H9 (cell line): ENCODE measurements at regions not wholly inside any gene's neighbourhood (a gene's known extent, or its start where the extent isn't known, plus 50 kb on each side); places are given as distances from the start of the nearest gene placed in this dataset.

ENCODE experiments used
- DNase-seq: peaks from one replicate; pipeline ENCODE4 v3.0.0-alpha.2; 2017
- H2AFZ ChIP-seq: one replicate; pipeline ENCODE4 v1.6.1; 2013; ENCODE audit warnings: mild to moderate bottlenecking, low read length, control low read depth, moderate library complexity
- H2AK5ac ChIP-seq: 2 replicates; pipeline ENCODE4 v1.6.1; 2013; ENCODE audit warnings: low read length, control low read depth, mixed read lengths; ENCODE audit not compliant: insufficient read length
- H2BK120ac ChIP-seq: one replicate; pipeline ENCODE4 v1.6.1; 2013; ENCODE audit warnings: low read depth, mild to moderate bottlenecking, low read length, control low read depth, inconsistent platforms; ENCODE audit not compliant: poor library complexity, severe bottlenecking
- H2BK12ac ChIP-seq: 2 replicates; pipeline ENCODE4 v1.6.1; 2013; ENCODE audit warnings: low read length, control low read depth, mixed read lengths, low read depth; ENCODE audit not compliant: insufficient read length
- H2BK15ac ChIP-seq: 2 replicates; pipeline ENCODE4 v1.6.1; 2013; ENCODE audit warnings: low read depth, low read length, control low read depth
- H2BK20ac ChIP-seq: one replicate; pipeline ENCODE4 v1.6.1; 2013; ENCODE audit warnings: low read depth, mild to moderate bottlenecking, low read length, control low read depth, inconsistent platforms; ENCODE audit not compliant: poor library complexity, severe bottlenecking
- H2BK5ac ChIP-seq: 2 replicates; pipeline ENCODE4 v1.6.1; 2013; ENCODE audit warnings: low read length, control low read depth, mixed read lengths; ENCODE audit not compliant: insufficient read length
- H3K14ac ChIP-seq: 2 replicates; pipeline ENCODE4 v1.6.1; 2013; ENCODE audit warnings: low read length, control low read depth; ENCODE audit not compliant: insufficient read depth
- H3K18ac ChIP-seq: 2 replicates; pipeline ENCODE4 v1.6.1; 2013; ENCODE audit warnings: low read depth, mild to moderate bottlenecking, mixed read lengths, low read length, control low read depth; ENCODE audit not compliant: insufficient read length
- H3K23ac ChIP-seq: 2 replicates; pipeline ENCODE4 v1.6.1; 2013; ENCODE audit warnings: low read length, control low read depth, mixed read lengths, low read depth; ENCODE audit not compliant: insufficient read length
- H3K23me2 ChIP-seq: 2 replicates; pipeline ENCODE4 v1.6.1; 2013; ENCODE audit warnings: low read depth, mild to moderate bottlenecking, mixed read lengths, low read length, control low read depth; ENCODE audit not compliant: insufficient read length, poor library complexity, severe bottlenecking
- H3K27ac ChIP-seq: 2 replicates; pipeline ENCODE4 v1.5.1; 2013; ENCODE audit warnings: low read length, control low read depth, mixed read lengths, low read depth; ENCODE audit not compliant: insufficient read length
- H3K27me3 ChIP-seq: 2 replicates; pipeline ENCODE4 v1.6.1; 2013; ENCODE audit warnings: low read length, control low read depth, inconsistent platforms; ENCODE audit not compliant: insufficient read depth
- H3K4ac ChIP-seq: 2 replicates; pipeline ENCODE4 v1.6.1; 2013; ENCODE audit warnings: low read depth, mild to moderate bottlenecking, control low read depth, inconsistent platforms, low read length, moderate library complexity
- H3K4me1 ChIP-seq: 2 replicates; pipeline ENCODE4 v1.6.1; 2013; ENCODE audit warnings: low read length, control low read depth, inconsistent platforms; ENCODE audit not compliant: insufficient read depth
- H3K4me2 ChIP-seq: 2 replicates; pipeline ENCODE4 v1.6.1; 2013; ENCODE audit warnings: low read length, control low read depth, mixed read lengths; ENCODE audit not compliant: insufficient read length, insufficient read depth
- H3K56ac ChIP-seq: 2 replicates; pipeline ENCODE4 v1.6.1; 2013; ENCODE audit warnings: low read depth, mild to moderate bottlenecking, mixed read lengths, low read length, control low read depth; ENCODE audit not compliant: insufficient read length
- H3K79me1 ChIP-seq: 2 replicates; pipeline ENCODE4 v1.6.1; 2013; ENCODE audit warnings: low read depth, mild to moderate bottlenecking, moderate library complexity, low read length, control low read depth, inconsistent platforms; ENCODE audit not compliant: insufficient read depth, poor library complexity, severe bottlenecking
- H3K79me2 ChIP-seq: 2 replicates; pipeline ENCODE4 v1.6.1; 2013; ENCODE audit warnings: low read length, control low read depth, inconsistent platforms; ENCODE audit not compliant: insufficient read depth
- H3K9ac ChIP-seq: 2 replicates; pipeline ENCODE4 v1.6.1; 2013; ENCODE audit warnings: low read length, control low read depth, mixed read lengths; ENCODE audit not compliant: insufficient read length; ENCODE audit errors: extremely low read depth
- H3K9me3 ChIP-seq: one replicate; pipeline ENCODE4 v1.6.1; 2013; ENCODE audit warnings: low read depth, low read length, inconsistent platforms; ENCODE audit not compliant: control insufficient read depth
- H3T11ph ChIP-seq: one replicate; pipeline ENCODE4 v1.6.1; 2013; ENCODE audit warnings: mild to moderate bottlenecking, low read length, control low read depth, inconsistent platforms
- H4K20me1 ChIP-seq: one replicate; pipeline ENCODE4 v1.6.1; 2013; ENCODE audit not compliant: control insufficient read depth, insufficient read length, insufficient read depth
- H4K5ac ChIP-seq: 2 replicates; pipeline ENCODE4 v1.6.1; 2013; ENCODE audit warnings: low read depth, mild to moderate bottlenecking, mixed read lengths, low read length, control low read depth; ENCODE audit not compliant: insufficient read length
- H4K8ac ChIP-seq: replicated peaks from 2 replicates; pipeline ENCODE4 v1.6.1; 2013; ENCODE audit warnings: low read length, control low read depth, mixed read lengths, low read depth; ENCODE audit not compliant: insufficient read length
- H4K91ac ChIP-seq: 2 replicates; pipeline ENCODE4 v1.6.1; 2013; ENCODE audit warnings: low read depth, mild to moderate bottlenecking, moderate library complexity, mixed read lengths, low read length, control low read depth; ENCODE audit not compliant: insufficient read length
- H3K27ac Mint-ChIP-seq, 3 experiments: 2 replicates in 2 of 3; 3 replicates in 1 of 3; pipeline ENCODE4 v1.8.0; 2020 to 2021; ENCODE audit warnings: mixed read lengths in 3 of 3, mild to moderate bottlenecking in 1 of 3, moderate library complexity in 1 of 3
- H3K27me3 Mint-ChIP-seq: 2 replicates; pipeline ENCODE4 v1.8.0; 2021; ENCODE audit warnings: low read depth, mild to moderate bottlenecking, moderate library complexity, mixed read lengths
- H3K36me3 Mint-ChIP-seq, 3 experiments: 2 replicates in 2 of 3; 3 replicates in 1 of 3; pipeline ENCODE4 v1.8.0; 2020 to 2021; ENCODE audit warnings: low read depth in 3 of 3, mixed read lengths in 3 of 3; ENCODE audit not compliant: insufficient read depth in 1 of 3
- H3K4me1 Mint-ChIP-seq, 2 experiments: 2 replicates each; pipeline ENCODE4 v1.8.0; 2020; ENCODE audit warnings: mixed read lengths in 2 of 2
- H3K4me3 Mint-ChIP-seq, 2 experiments: 2 replicates in 1 of 2; 3 replicates in 1 of 2; pipeline ENCODE4 v1.8.0; 2020 to 2021; ENCODE audit warnings: mild to moderate bottlenecking in 2 of 2, mixed read lengths in 2 of 2, moderate library complexity in 1 of 2
- H3K9me3 Mint-ChIP-seq, 2 experiments: 2 replicates in 1 of 2; 3 replicates in 1 of 2; pipeline ENCODE4 v1.8.0; 2020; ENCODE audit warnings: mild to moderate bottlenecking in 2 of 2, mixed read lengths in 2 of 2, moderate library complexity in 1 of 2
- WGBS: extraction: QIAGEN DNeasy Blood & Tissue Kit; methylation state at CpG from one replicate; pipeline ENCODE4 v1.1.7; 2013; ENCODE audit warnings: missing lambda C conversion rate, low lambda C conversion rate, mixed read lengths; ENCODE audit not compliant: insufficient read length; ENCODE audit errors: extremely low coverage; 5-methylcytosine and 5-hydroxymethylcytosine counted together
- TF ChIP-seq, protein P1 (sequence below): fragments of 200-600 bp; sonication (generic); conservative IDR thresholded peaks from 3 replicates; pipeline ENCODE4 v1.8.0; 2021; ENCODE audit warnings: antibody characterized with exemption, mild to moderate bottlenecking

DNA sequence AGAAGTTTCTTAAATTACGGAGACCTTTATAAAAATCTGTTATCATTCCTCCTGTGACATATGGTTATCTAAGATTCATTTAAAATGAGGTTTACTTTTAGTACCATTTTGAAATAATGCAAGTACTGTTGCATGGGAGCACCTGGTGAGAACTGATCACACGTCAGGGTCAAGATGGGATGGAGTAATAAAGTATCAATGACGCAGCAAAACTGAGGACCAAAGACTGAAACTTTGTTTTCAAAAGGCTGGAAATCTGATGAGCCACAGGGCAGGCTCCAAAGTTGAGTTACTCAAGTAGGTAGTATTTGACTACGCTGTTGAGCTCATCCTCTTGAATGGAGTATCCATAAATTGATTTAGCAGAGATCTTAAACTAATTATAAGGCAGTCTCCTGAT lies 411.9 kb upstream of the ZNF804A start:
- H3K23ac ChIP-seq = no peak overlapping the region
- no peak overlapping the region for H4K8ac ChIP-seq
- H3K4me2 ChIP-seq = no peak overlapping the region
- Mint-ChIP-seq H3K4me3 (no peak overlapping the region), H3K36me3 (no peaks in the 10 kb centered on the region), H3K4me1 (no peaks in the 10 kb centered on the region), H3K9me3 (peaks cover 0 to 2% of the 10 kb centered on the region in 2 experiments; a peak in 2 of 5 replicates), H3K27ac (no peak overlapping the region), H3K27me3 (no peaks in the 10 kb centered on the region)
- no peak overlapping the region for H2AFZ ChIP-seq
- no peaks in the 10 kb centered on the region for H3K4me1 ChIP-seq
- no peak overlapping the region for H3K27ac ChIP-seq
- no peak overlapping the region for H2BK12ac ChIP-seq
- no peaks in the 10 kb centered on the region for H3K9me3 ChIP-seq
- H2BK20ac ChIP-seq = no peak overlapping the region
- no peak overlapping the region for H3K56ac ChIP-seq
- TF ChIP-seq, protein P1, sequence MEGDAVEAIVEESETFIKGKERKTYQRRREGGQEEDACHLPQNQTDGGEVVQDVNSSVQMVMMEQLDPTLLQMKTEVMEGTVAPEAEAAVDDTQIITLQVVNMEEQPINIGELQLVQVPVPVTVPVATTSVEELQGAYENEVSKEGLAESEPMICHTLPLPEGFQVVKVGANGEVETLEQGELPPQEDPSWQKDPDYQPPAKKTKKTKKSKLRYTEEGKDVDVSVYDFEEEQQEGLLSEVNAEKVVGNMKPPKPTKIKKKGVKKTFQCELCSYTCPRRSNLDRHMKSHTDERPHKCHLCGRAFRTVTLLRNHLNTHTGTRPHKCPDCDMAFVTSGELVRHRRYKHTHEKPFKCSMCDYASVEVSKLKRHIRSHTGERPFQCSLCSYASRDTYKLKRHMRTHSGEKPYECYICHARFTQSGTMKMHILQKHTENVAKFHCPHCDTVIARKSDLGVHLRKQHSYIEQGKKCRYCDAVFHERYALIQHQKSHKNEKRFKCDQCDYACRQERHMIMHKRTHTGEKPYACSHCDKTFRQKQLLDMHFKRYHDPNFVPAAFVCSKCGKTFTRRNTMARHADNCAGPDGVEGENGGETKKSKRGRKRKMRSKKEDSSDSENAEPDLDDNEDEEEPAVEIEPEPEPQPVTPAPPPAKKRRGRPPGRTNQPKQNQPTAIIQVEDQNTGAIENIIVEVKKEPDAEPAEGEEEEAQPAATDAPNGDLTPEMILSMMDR = no peak
- no peaks in the 10 kb centered on the region for H3K79me2 ChIP-seq
- no peak overlapping the region for H2BK5ac ChIP-seq
- H4K5ac ChIP-seq = no peak overlapping the region
- H2BK15ac ChIP-seq = no peak overlapping the region
- H3K9ac ChIP-seq = no peak overlapping the region
- no peak overlapping the region for H3K18ac ChIP-seq
- H3T11ph ChIP-seq = no peak overlapping the region
- DNase-seq = no peak
- H2BK120ac ChIP-seq = no peak overlapping the region
- H3K79me1 ChIP-seq = no peaks in the 10 kb centered on the region
- H3K4ac ChIP-seq = no peak overlapping the region
- no CpG with 5 or more reads among the region's 4 CpGs for WGBS
- no peak overlapping the region for H4K91ac ChIP-seq
- no peaks in the 10 kb centered on the region for H3K27me3 ChIP-seq
- H3K23me2 ChIP-seq = no peaks in the 10 kb centered on the region
- H3K14ac ChIP-seq = no peak overlapping the region
- no peaks in the 10 kb centered on the region for H4K20me1 ChIP-seq
- H2AK5ac ChIP-seq = no peak overlapping the region
